Endothelial cell of umbilical vein (primary cell): ENCODE measurements at regions not wholly inside any gene's neighbourhood (a gene's known extent, or its start where the extent isn't known, plus 50 kb on each side); places are given as distances from the start of the nearest gene placed in this dataset.

Experiments used
- BruUV-seq: library from RNA; stranded (reverse); fragments of 400-500 nt; replicated peaks from 2 replicates; lab custom pipeline; 2021; lab: Mats Ljungman, UMichigan
- CTCF ChIA-PET: fragments of 300-600, 350-600 bp; sonication (Branson Sonifier 250); formaldehyde crosslinking; loops from one replicate; lab custom pipeline; 2021; ENCODE audit warnings: antibody characterized with exemption, inconsistent platforms; lab: Charles Lee
- POLR2A ChIA-PET: fragments of 300-600, 350-600 bp; sonication (Branson Sonifier 250); formaldehyde crosslinking; loops from one replicate; lab custom pipeline; 2021; ENCODE audit warnings: antibody characterized with exemption, inconsistent platforms; lab: Charles Lee
- DNase-seq: peaks from one replicate; pipeline ENCODE4 v3.0.0-alpha.2; 2011; ENCODE audit warnings: low read depth, low spot score
- FAIRE-seq: peaks from 2 replicates; lab custom pipeline; 2011; peaks lifted over from hg19 to GRCh38; lab: Jason Lieb, UNC
- H2AFZ ChIP-seq: 2 replicates; pipeline ENCODE4 v1.6.0; 2012; ENCODE audit warnings: low read depth, low read length, control low read depth, inconsistent platforms
- H3K27ac ChIP-seq: 2 replicates; pipeline ENCODE4 v1.5.1; 2011; ENCODE audit warnings: low read depth, mild to moderate bottlenecking, control low read depth, low read length, moderate library complexity; ENCODE audit not compliant: insufficient read depth
- H3K27me3 ChIP-seq, 2 experiments: 2 replicates each; pipeline versions ENCODE4 v1.6.0 to v1.6.1; 2011; ENCODE audit warnings: low read length in 2 of 2, mixed read lengths in 1 of 2; ENCODE audit not compliant: control insufficient read depth in 2 of 2, insufficient read depth in 2 of 2
- H3K36me3 ChIP-seq, 2 experiments: 2 replicates in 1 of 2; 3 replicates in 1 of 2; pipeline ENCODE4 v1.5.1; 2011; ENCODE audit warnings: low read length in 2 of 2, mild to moderate bottlenecking in 1 of 2, moderate library complexity in 1 of 2; ENCODE audit not compliant: control insufficient read depth in 2 of 2, insufficient read depth in 2 of 2; ENCODE audit errors: extremely low read depth in 1 of 2
- H3K4me1 ChIP-seq: 3 replicates; pipeline ENCODE4 v1.5.1; 2011; ENCODE audit warnings: mild to moderate bottlenecking, low read length; ENCODE audit not compliant: control insufficient read depth, insufficient read depth; ENCODE audit errors: extremely low read depth
- H3K4me2 ChIP-seq: 2 replicates; pipeline ENCODE4 v1.6.1; 2011; ENCODE audit warnings: low read length, control low read depth, mixed read lengths; ENCODE audit not compliant: insufficient read depth
- H3K4me3 ChIP-seq, 3 experiments: fragments of 200-600 bp in 1 of 3; sonication (generic), shearing (Covaris generic) in 1 of 3; replicated peaks in 1 of 3; 2 replicates each; pipeline ENCODE4 v1.5.1; 2011 to 2016; ENCODE audit warnings: control low read depth in 3 of 3, low read length in 3 of 3, mild to moderate bottlenecking in 2 of 3, inconsistent platforms in 1 of 3, low read depth in 1 of 3, moderate library complexity in 1 of 3; ENCODE audit not compliant: insufficient read depth in 1 of 3
- H3K79me2 ChIP-seq: 2 replicates; pipeline ENCODE4 v1.6.0; 2012; ENCODE audit warnings: low read length, inconsistent platforms; ENCODE audit not compliant: control insufficient read depth, insufficient read depth
- H3K9ac ChIP-seq: replicated peaks from 2 replicates; pipeline ENCODE3; 2011; ENCODE audit warnings: low read length, control low read depth; ENCODE audit not compliant: insufficient read depth; ENCODE audit errors: extremely low read depth
- H3K9me1 ChIP-seq: replicated peaks from 3 replicates; pipeline ENCODE4 v1.6.0; 2011; ENCODE audit warnings: mild to moderate bottlenecking, low read length; ENCODE audit not compliant: control insufficient read depth, insufficient read depth; ENCODE audit errors: extremely low read depth
- H3K9me3 ChIP-seq: replicated peaks from 2 replicates; pipeline ENCODE4 v1.5.1; 2012; ENCODE audit warnings: low read length, inconsistent platforms; ENCODE audit not compliant: control insufficient read depth, insufficient read depth
- H4K20me1 ChIP-seq: replicated peaks from 2 replicates; pipeline ENCODE3; 2011; ENCODE audit warnings: mild to moderate bottlenecking, low read length; ENCODE audit not compliant: control insufficient read depth, insufficient read depth; ENCODE audit errors: extremely low read depth
- CTCF ChIP-seq, 2 donors: IDR thresholded peaks; 1 replicate in 1 of 2; 2 replicates in 1 of 2; pipeline ENCODE4 v1.5.1; 2011; ENCODE audit warnings: low read length in 2 of 2, mild to moderate bottlenecking in 2 of 2, moderate library complexity in 2 of 2, control low read depth in 1 of 2, inconsistent platforms in 1 of 2, low read depth in 1 of 2; ENCODE audit not compliant: insufficient read depth in 1 of 2; ENCODE audit errors: extremely low read depth in 1 of 2
- EZH2 ChIP-seq: IDR thresholded peaks from 2 replicates; pipeline ENCODE4 v1.6.1; 2012; ENCODE audit warnings: borderline replicate concordance, low read depth, mild to moderate bottlenecking, moderate library complexity, low read length, inconsistent platforms; ENCODE audit not compliant: severe bottlenecking
- FOS ChIP-seq: IDR thresholded peaks from 2 replicates; pipeline ENCODE4 v1.6.1; 2011; ENCODE audit warnings: mild to moderate bottlenecking, low read length, moderate library complexity, borderline replicate concordance; ENCODE audit not compliant: insufficient read depth
- GATA2 ChIP-seq: IDR thresholded peaks from 2 replicates; pipeline ENCODE4 v1.7.0; 2011; ENCODE audit warnings: low read depth, mild to moderate bottlenecking, moderate library complexity, mixed read lengths, low read length; ENCODE audit not compliant: insufficient read length, insufficient read depth
- JUN ChIP-seq: IDR thresholded peaks from 2 replicates; pipeline ENCODE4 v1.6.1; 2011; ENCODE audit warnings: borderline replicate concordance, low read depth; ENCODE audit not compliant: insufficient read length, insufficient read depth
- MYC ChIP-seq: IDR thresholded peaks from one replicate; pipeline ENCODE4 v1.6.1; 2011; ENCODE audit warnings: mild to moderate bottlenecking, low read depth, low read length
- POLR2A ChIP-seq: IDR thresholded peaks from 2 replicates; pipeline ENCODE4 v1.6.1; 2012; ENCODE audit warnings: low read depth, mild to moderate bottlenecking, control low read depth, low read length
- POLR2AphosphoS5 ChIP-seq: IDR thresholded peaks from 2 replicates; pipeline ENCODE4 v1.6.1; 2012; ENCODE audit warnings: low read depth, mild to moderate bottlenecking, control low read depth, low read length, moderate library complexity; ENCODE audit not compliant: insufficient read depth
- dilution Hi-C: fragments of 300-500 bp; cut with MboI; formaldehyde crosslinking; loops from one replicate; pipeline ENCODE4 v1.15.0; 2019; ENCODE audit warnings: low sequenced_read_pairs; ENCODE audit not compliant: extremely low pct_ligation_motif_present
- intact Hi-C: fragments of 100-400 bp; cut with micrococcal nuclease; formaldehyde crosslinking; loops from one replicate; pipeline ENCODE4 v1.10.0; 2022
- TF ChIP-seq, protein P1 (sequence below): IDR thresholded peaks from 2 replicates; pipeline ENCODE4 v1.6.1; 2011; ENCODE audit not compliant: insufficient read depth, insufficient read length

GRCh38 chr9:89766991-89767390 is 162.2 kb downstream of the GADD45G start:
- TF ChIP-seq FOS (no peak), JUN (no peak), MYC (no peak), GATA2 (no peak), EZH2 (no peak), POLR2AphosphoS5 (no peak)
- TF ChIP-seq, protein P1, sequence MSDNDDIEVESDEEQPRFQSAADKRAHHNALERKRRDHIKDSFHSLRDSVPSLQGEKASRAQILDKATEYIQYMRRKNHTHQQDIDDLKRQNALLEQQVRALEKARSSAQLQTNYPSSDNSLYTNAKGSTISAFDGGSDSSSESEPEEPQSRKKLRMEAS = no peak
- H3K4me2 ChIP-seq = no peak overlapping the region
- H3K9ac ChIP-seq = no peak overlapping the region
- BruUV-seq = no TSS peak
- ChIA-PET POLR2A (no interaction called here), CTCF (no interaction called here)
- H3K4me1 ChIP-seq = no peaks in the 10 kb centered on the region
- dilution Hi-C loops (no loop called here), intact Hi-C loops (no loop called here)
- DNase-seq (no peak), FAIRE-seq (no peak)
- no peaks in the 10 kb centered on the region for H3K27me3 ChIP-seq
- no peak overlapping the region for H3K4me3 ChIP-seq
- no peak overlapping the region for H3K27ac ChIP-seq
- no peaks in the 10 kb centered on the region for H3K36me3 ChIP-seq
- H3K79me2 ChIP-seq = no peaks in the 10 kb centered on the region
- H3K9me1 ChIP-seq = no peaks in the 10 kb centered on the region
- H3K9me3 ChIP-seq = no peaks in the 10 kb centered on the region
- H2AFZ ChIP-seq = no peak overlapping the region
- H4K20me1 ChIP-seq = no peaks in the 10 kb centered on the region

DNA sequence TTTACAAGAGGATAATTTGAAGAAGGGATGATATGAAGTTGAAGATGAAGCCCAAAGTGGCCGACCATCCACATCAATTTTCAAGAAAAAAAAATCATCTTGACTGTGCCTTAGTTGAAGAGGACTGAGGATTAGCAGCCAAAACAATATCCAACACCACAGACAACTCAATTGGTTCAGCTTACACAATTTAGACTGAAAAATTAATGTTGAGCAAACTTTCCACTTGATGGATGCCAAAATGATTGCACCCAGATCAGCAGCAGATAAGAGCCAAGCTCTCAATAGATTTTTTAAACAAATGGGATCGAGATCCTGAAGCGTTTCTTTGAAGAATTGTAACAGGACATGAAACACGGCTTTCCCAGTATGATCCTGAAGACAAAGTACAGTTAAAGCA is 163.2 kb downstream of the GADD45G start:
- no peak overlapping the region for H3K27ac ChIP-seq
- no peaks in the 10 kb centered on the region for H3K36me3 ChIP-seq
- H3K4me2 ChIP-seq = no peak overlapping the region
- FAIRE-seq = no peak
- TF ChIP-seq FOS = no peak
- TF ChIP-seq, protein P1 = no peak
- TF ChIP-seq EZH2 = no peak
- no peak for TF ChIP-seq POLR2A
- TF ChIP-seq JUN = no peak
- TF ChIP-seq CTCF (IDR thresholded peaks at IDR 0.05; ENCODE audit: extremely low read depth in 1 of 2, insufficient read depth in 1 of 2, low read depth in 1 of 2, low read length in 2 of 2) = no peak
- TF ChIP-seq MYC = no peak
- TF ChIP-seq GATA2 = no peak
- TF ChIP-seq POLR2AphosphoS5 = no peak
- no peak for DNase-seq
- ChIA-PET POLR2A (no interaction called here), CTCF (no interaction called here)
- no peaks in the 10 kb centered on the region for H3K27me3 ChIP-seq
- no peaks in the 10 kb centered on the region for H3K9me1 ChIP-seq
- dilution Hi-C loops (no loop called here), intact Hi-C loops (no loop called here)
- no peak overlapping the region for H3K4me3 ChIP-seq
- no peak overlapping the region for H2AFZ ChIP-seq
- no peak overlapping the region for H3K9ac ChIP-seq
- no peaks in the 10 kb centered on the region for H3K9me3 ChIP-seq
- H3K4me1 ChIP-seq = no peaks in the 10 kb centered on the region
- H4K20me1 ChIP-seq = no peaks in the 10 kb centered on the region
- BruUV-seq = no TSS peak
- H3K79me2 ChIP-seq = no peaks in the 10 kb centered on the region
